Skin epidermis (tissue), 12 donors: ENCODE measurements at regions not wholly inside any gene's neighbourhood (a gene's known extent, or its start where the extent isn't known, plus 50 kb on each side); places are given as distances from the start of the nearest gene placed in this dataset.

ENCODE experiments used
- H3K27ac ChIP-seq, 21 experiments: fragments of 200-600 bp; sonication (generic) in 11 of 21; one replicate each; pipeline ENCODE4 v1.5.0; 2020; ENCODE audit warnings: mild to moderate bottlenecking in 3 of 21, inconsistent platforms in 2 of 21, moderate library complexity in 2 of 21
- H3K4me3 ChIP-seq, 7 experiments: fragments of 200-600 bp; sonication (generic) in 2 of 7; one replicate each; pipeline ENCODE4 v1.5.0; 2020; ENCODE audit warnings: inconsistent platforms in 2 of 7, mild to moderate bottlenecking in 2 of 7, moderate library complexity in 1 of 7

- H3K27ac ChIP-seq, result no peak overlapping the region
- H3K4me3 ChIP-seq, result no peak overlapping the region
These were observed 55.3 kb upstream of the ADO start for GRCh38 chr10:62749093-62749683.
